KMS-11 (cell line): ENCODE measurements at regions not wholly inside any gene's neighbourhood (a gene's known extent, or its start where the extent isn't known, plus 50 kb on each side); places are given as distances from the start of the nearest gene placed in this dataset.
"Not testable (repeated sequence)": the region's sequence is repeated elsewhere in the genome, so short reads cannot be mapped to it uniquely, and the experiment has no call there.

Experiments used
- H2AFZ ChIP-seq: fragments of 200-600 bp; sonication (generic); 2 replicates; pipeline ENCODE4 v1.6.1; 2016; ENCODE audit warnings: antibody characterized with exemption, mixed run types, low read depth
- H3K27ac ChIP-seq: fragments of 200-600 bp; sonication (generic); 2 replicates; pipeline ENCODE4 v1.6.1; 2016; ENCODE audit warnings: mild to moderate bottlenecking, mixed run types
- H3K27me3 ChIP-seq: fragments of 200-600 bp; sonication (generic); 2 replicates; pipeline ENCODE4 v1.6.1; 2017; ENCODE audit warnings: mild to moderate bottlenecking, low read depth, mixed run types, moderate library complexity; ENCODE audit not compliant: insufficient read depth
- H3K36me3 ChIP-seq: fragments of 200-600 bp; sonication (generic); 2 replicates; pipeline ENCODE4 v1.6.1; 2017; ENCODE audit warnings: mild to moderate bottlenecking, mixed run types; ENCODE audit not compliant: insufficient read depth
- H3K4me1 ChIP-seq: fragments of 200-600 bp; sonication (generic); 2 replicates; pipeline ENCODE4 v1.6.1; 2016; ENCODE audit warnings: mild to moderate bottlenecking, low read depth, mixed run types; ENCODE audit not compliant: poor library complexity, severe bottlenecking
- H3K4me2 ChIP-seq: fragments of 200-600 bp; sonication (generic); 2 replicates; pipeline ENCODE4 v1.7.0; 2016; ENCODE audit warnings: mild to moderate bottlenecking, mixed run types
- H3K4me3 ChIP-seq: fragments of 200-600 bp; sonication (generic); IDR thresholded peaks from 2 replicates; pipeline ENCODE4 v1.6.1; 2017; ENCODE audit warnings: low read depth, low read length, mixed read lengths; ENCODE audit not compliant: insufficient read depth
- H3K79me2 ChIP-seq: fragments of 200-600 bp; sonication (generic); 2 replicates; pipeline ENCODE4 v1.6.1; 2016; ENCODE audit warnings: low read depth, mixed run types; ENCODE audit not compliant: insufficient read depth
- H3K9ac ChIP-seq: fragments of 200-600 bp; sonication (generic); 2 replicates; pipeline ENCODE4 v1.6.1; 2016; ENCODE audit warnings: mild to moderate bottlenecking, mixed run types
- H4K20me1 ChIP-seq: fragments of 200-600 bp; sonication (generic); 2 replicates; pipeline ENCODE4 v1.6.1; 2016; ENCODE audit warnings: mild to moderate bottlenecking, mixed run types; ENCODE audit not compliant: insufficient read depth
- CTCF ChIP-seq: fragments of 200-600 bp; sonication (generic); conservative IDR thresholded peaks from 2 replicates; pipeline ENCODE4 v1.6.1; 2017; ENCODE audit warnings: low read depth, mild to moderate bottlenecking, antibody characterized with exemption, low read length, moderate library complexity, mixed read lengths

GRCh38 chr14:37888234-37888633 lies 292.8 kb downstream of the TTC6 start:
- H3K79me2 ChIP-seq: no peaks in the 10 kb centered on the region
- H2AFZ ChIP-seq: no peak overlapping the region
- no peak overlapping the region for H3K27ac ChIP-seq
- no peaks in the 10 kb centered on the region for H4K20me1 ChIP-seq
- H3K4me2 ChIP-seq: no peak overlapping the region
- no peaks in the 10 kb centered on the region for H3K27me3 ChIP-seq
- no peaks in the 10 kb centered on the region for H3K4me1 ChIP-seq
- no peaks in the 10 kb centered on the region for H3K36me3 ChIP-seq
- H3K4me3 ChIP-seq: no peak overlapping the region
- no peak overlapping the region for H3K9ac ChIP-seq
- TF ChIP-seq CTCF: no peak

- H3K27ac ChIP-seq: no peak overlapping the region
- H3K79me2 ChIP-seq: no peaks in the 10 kb centered on the region
- H3K4me3 ChIP-seq: no peak overlapping the region
- no peak overlapping the region for H2AFZ ChIP-seq
- no peaks in the 10 kb centered on the region for H3K36me3 ChIP-seq
- H4K20me1 ChIP-seq: no peaks in the 10 kb centered on the region
- no peak overlapping the region for H3K9ac ChIP-seq
- H3K4me2 ChIP-seq: no peak overlapping the region
- TF ChIP-seq CTCF: no peak
- H3K27me3 ChIP-seq: no peaks in the 10 kb centered on the region
- H3K4me1 ChIP-seq: no peaks in the 10 kb centered on the region
These were observed 293.7 kb downstream of the TTC6 start for GRCh38 chr14:37889087-37889486.

- no peak overlapping the region for H2AFZ ChIP-seq
- no peaks in the 10 kb centered on the region for H3K36me3 ChIP-seq
- no peaks in the 10 kb centered on the region for H3K4me1 ChIP-seq
- H3K4me2 ChIP-seq: no peak overlapping the region
- no peak overlapping the region for H3K9ac ChIP-seq
- no peaks in the 10 kb centered on the region for H4K20me1 ChIP-seq
- no peaks in the 10 kb centered on the region for H3K79me2 ChIP-seq
- no peak overlapping the region for H3K4me3 ChIP-seq
- peak; percentile 33; the same call in 1 of the 2 replicates for TF ChIP-seq CTCF
- H3K27me3 ChIP-seq: no peaks in the 10 kb centered on the region
- H3K27ac ChIP-seq: no peak overlapping the region
These were observed 294.7 kb downstream of the TTC6 start for GRCh38 chr14:37890095-37890494.

- not testable (repeated sequence) for H2AFZ ChIP-seq, H3K4me2 ChIP-seq, H4K20me1 ChIP-seq, H3K79me2 ChIP-seq, H3K9ac ChIP-seq, H3K27me3 ChIP-seq, H3K4me3 ChIP-seq, H3K27ac ChIP-seq, H3K36me3 ChIP-seq, H3K4me1 ChIP-seq
These were observed 296.1 kb downstream of the TTC6 start for GRCh38 chr14:37891500-37891899.

- TF ChIP-seq CTCF: no peak
- no peak overlapping the region for H3K27ac ChIP-seq
These were observed 299.0 kb downstream of the TTC6 start for GRCh38 chr14:37894463-37894862.

More at GRCh38 chr14:37894463-37894862, 299.0 kb downstream of the TTC6 start:
- Histone ChIP-seq H3K4me2 (no peak overlapping the region), H3K4me3 (no peak overlapping the region), H3K9ac (no peak overlapping the region), H3K36me3 (no peaks in the 10 kb centered on the region), H4K20me1 (no peaks in the 10 kb centered on the region), H3K79me2 (no peaks in the 10 kb centered on the region), H3K4me1 (no peaks in the 10 kb centered on the region), H3K27me3 (no peaks in the 10 kb centered on the region), H2AFZ (no peak overlapping the region)
